ENCODE measurements at regions not wholly inside any gene's neighbourhood (a gene's known extent, or its start where the extent isn't known, plus 50 kb on each side); places are given as distances from the start of the nearest gene placed in this dataset.

GRCh38 chr5:116365006-116365496, 209.6 kb downstream of the SEMA6A start:
- Histone ChIP-seq H3K4ac (replicated peaks; ENCODE audit: insufficient read length, low read depth, low read length) (no peak overlapping the region), H2BK5ac (ENCODE audit: low read depth, low read length) (no peak overlapping the region), H3K9me3 (ENCODE audit: insufficient read depth in 2 of 2, low read depth in 1 of 2, low read length in 1 of 2) (no peaks in the 10 kb centered on the region), H3K9ac (replicated peaks in 1 of 4; ENCODE audit: extremely low read depth in 1 of 4, low read depth in 3 of 4, low read length in 3 of 4) (no peak overlapping the region), H4K5ac (ENCODE audit: insufficient read length, low read depth, low read length) (no peak overlapping the region), H2BK15ac (ENCODE audit: low read length) (no peak overlapping the region), H2BK12ac (ENCODE audit: low read depth, low read length) (no peak overlapping the region), H3K4me3 (ENCODE audit: extremely low read depth in 1 of 4, insufficient read depth in 2 of 4, low read depth in 3 of 4, low read length in 4 of 4) (no peak overlapping the region), H3K79me1 (ENCODE audit: low read depth, low read length) (no peaks in the 10 kb centered on the region), H3K27ac (ENCODE audit: low read depth, low read length) (no peak overlapping the region), H3K18ac (ENCODE audit: extremely low read depth, low read length) (no peak overlapping the region), H3K23me2 (ENCODE audit: low read depth, low read length) (peaks cover 2% of the 10 kb centered on the region; the same call in 1 of the 2 replicates), H4K20me1 (replicated peaks in 1 of 2; ENCODE audit: control insufficient read depth in 1 of 2, insufficient read depth in 2 of 2, low read length in 2 of 2) (no peaks in the 10 kb centered on the region), H3K4me1 (replicated peaks in 1 of 4; ENCODE audit: control insufficient read depth in 3 of 4, insufficient read depth in 4 of 4, low read length in 3 of 4) (peaks cover 0 to 12% (median 2%) of the 10 kb centered on the region in 4 experiments; a peak in 6 of 7 replicates), H2BK120ac (replicated peaks; ENCODE audit: low read depth, low read length) (no peak overlapping the region), H2AFZ (ENCODE audit: low read length) (no peak overlapping the region), H3K23ac (ENCODE audit: insufficient read length) (no peak overlapping the region), H3K56ac (replicated peaks; ENCODE audit: insufficient read length, low read depth, low read length) (no peak overlapping the region), H3K79me2 (ENCODE audit: control insufficient read depth in 1 of 2, insufficient read depth in 2 of 2, low read length in 2 of 2) (no peaks in the 10 kb centered on the region), H4K8ac (ENCODE audit: extremely low read depth, insufficient read depth, low read length) (no peak overlapping the region), H3K36me3 (ENCODE audit: control insufficient read depth in 2 of 4, insufficient read depth in 4 of 4, low read length in 3 of 4) (no peaks in the 10 kb centered on the region), H3K27me3 (replicated peaks in 1 of 4; ENCODE audit: control insufficient read depth in 3 of 4, extremely low read depth in 1 of 4, insufficient read depth in 3 of 4, low read length in 3 of 4) (peaks cover 0 to 5% (median 3%) of the 10 kb centered on the region in 4 experiments; a peak in 4 of 7 replicates), H4K91ac (replicated peaks; ENCODE audit: insufficient read length, low read length) (no peak overlapping the region), H3K4me2 (ENCODE audit: insufficient read depth in 1 of 2, low read depth in 2 of 2, low read length in 2 of 2) (no peak overlapping the region), H3K14ac (ENCODE audit: insufficient read length) (no peak overlapping the region), H2AK5ac (ENCODE audit: low read depth, low read length) (no peak overlapping the region), H2BK20ac (ENCODE audit: low read length) (no peak overlapping the region)
- TF ChIP-seq CHD2 (IDR thresholded peaks at IDR 0.05; ENCODE audit: low read length): no peak
- FAIRE-seq (no peak), DNase-seq (ENCODE audit: low read depth in 1 of 2, low spot score in 2 of 2) (no peak)
- ChIA-PET POLR2A (ENCODE audit: partially characterized antibody) (no interaction called here), CTCF (ENCODE audit: partially characterized antibody) (interaction anchor here (0.6 to 0.9 kb wide), 3 partner anchors 8 to 73 kb away, joined by 3 to 4 read pairs (median 3); no protein-coding TSS in a partner anchor)
- 82% methylated on average over 3 of the region's 3 CpGs; no CpG with 5 or more reads in 1 of the 2 experiments for WGBS, 2 experiments (ENCODE audit: extremely low coverage in 1 of 2, insufficient coverage in 1 of 2, insufficient read length in 1 of 2, insufficient replicate concordance in 2 of 2, low coverage in 1 of 2, low lambda C conversion rate in 2 of 2, missing lambda C conversion rate in 1 of 2)

Data from H1 (cell line).